ENCODE measurements at regions not wholly inside any gene's neighbourhood (a gene's known extent, or its start where the extent isn't known, plus 50 kb on each side); places are given as distances from the start of the nearest gene placed in this dataset.

GRCh38 chr18:10128921-10129501, 215.2 kb downstream of the VAPA start:
- H3K79me2 ChIP-seq (ENCODE audit: low read length), result no peaks in the 10 kb centered on the region
- H3K9ac ChIP-seq (ENCODE audit: low read length), result no peak overlapping the region
- no peaks in the 10 kb centered on the region for H3K36me3 ChIP-seq (replicated peaks; ENCODE audit: insufficient read depth, low read length)
- H3K9me2 ChIP-seq (replicated peaks; ENCODE audit: insufficient read depth, low read length), result no peaks in the 10 kb centered on the region
- no peaks in the 10 kb centered on the region for H3K27me3 ChIP-seq (replicated peaks; ENCODE audit: insufficient read depth, low read length)
- H2AFZ ChIP-seq (ENCODE audit: low read length), result no peak overlapping the region
- H4K20me1 ChIP-seq (ENCODE audit: insufficient read depth, low read length), result no peaks in the 10 kb centered on the region
- no peak for DNase-seq
- no peaks in the 10 kb centered on the region for H3F3A ChIP-seq (ENCODE audit: insufficient read depth, low read length)
- H3K4me2 ChIP-seq (ENCODE audit: low read depth, low read length), result no peak overlapping the region
- H3K4me1 ChIP-seq (ENCODE audit: low read length), result no peaks in the 10 kb centered on the region
- no peaks in the 10 kb centered on the region for H3K9me3 ChIP-seq (replicated peaks; ENCODE audit: insufficient read depth, low read length)
- no peak overlapping the region for H3K27ac ChIP-seq (ENCODE audit: low read length)
- H3K4me3 ChIP-seq (ENCODE audit: low read length), result no peak overlapping the region
- TF ChIP-seq CTCF (IDR thresholded peaks at IDR 0.05; ENCODE audit: low read length) (no peak), EZH2 (optimal IDR thresholded peaks at IDR 0.05; ENCODE audit: low read depth, low read length) (no peak), EZH2phosphoT487 (IDR thresholded peaks at IDR 0.05; ENCODE audit: low read length) (no peak)

- no peaks in the 10 kb centered on the region for H3K4me1 ChIP-seq (ENCODE audit: low read length)
- no peaks in the 10 kb centered on the region for H3F3A ChIP-seq (ENCODE audit: insufficient read depth, low read length)
- no peaks in the 10 kb centered on the region for H4K20me1 ChIP-seq (ENCODE audit: insufficient read depth, low read length)
- no peak for TF ChIP-seq EZH2phosphoT487 (IDR thresholded peaks at IDR 0.05; ENCODE audit: low read length)
- TF ChIP-seq CTCF (IDR thresholded peaks at IDR 0.05; ENCODE audit: low read length), result no peak
- H3K9ac ChIP-seq (ENCODE audit: low read length), result no peak overlapping the region
- H2AFZ ChIP-seq (ENCODE audit: low read length), result no peak overlapping the region
- H3K27me3 ChIP-seq (replicated peaks; ENCODE audit: insufficient read depth, low read length), result no peaks in the 10 kb centered on the region
- H3K79me2 ChIP-seq (ENCODE audit: low read length), result no peaks in the 10 kb centered on the region
- H3K9me3 ChIP-seq (replicated peaks; ENCODE audit: insufficient read depth, low read length), result no peaks in the 10 kb centered on the region
- no peak for DNase-seq
- no peak overlapping the region for H3K4me3 ChIP-seq (ENCODE audit: low read length)
- no peak overlapping the region for H3K4me2 ChIP-seq (ENCODE audit: low read depth, low read length)
- H3K36me3 ChIP-seq (replicated peaks; ENCODE audit: insufficient read depth, low read length), result no peaks in the 10 kb centered on the region
- H3K27ac ChIP-seq (ENCODE audit: low read length), result no peak overlapping the region
- no peaks in the 10 kb centered on the region for H3K9me2 ChIP-seq (replicated peaks; ENCODE audit: insufficient read depth, low read length)
These were observed 216.8 kb downstream of the VAPA start for GRCh38 chr18:10130606-10131005.

- TF ChIP-seq CTCF (IDR thresholded peaks at IDR 0.05; ENCODE audit: low read length) (no peak), EZH2 (optimal IDR thresholded peaks at IDR 0.05; ENCODE audit: low read depth, low read length) (no peak), EZH2phosphoT487 (IDR thresholded peaks at IDR 0.05; ENCODE audit: low read length) (no peak)
- no peaks in the 10 kb centered on the region for H3K79me2 ChIP-seq (ENCODE audit: low read length)
- no peaks in the 10 kb centered on the region for H4K20me1 ChIP-seq (ENCODE audit: insufficient read depth, low read length)
- no peaks in the 10 kb centered on the region for H3K4me1 ChIP-seq (ENCODE audit: low read length)
- no peaks in the 10 kb centered on the region for H3K9me2 ChIP-seq (replicated peaks; ENCODE audit: insufficient read depth, low read length)
- no peak overlapping the region for H3K4me3 ChIP-seq (ENCODE audit: low read length)
- H3K27ac ChIP-seq (ENCODE audit: low read length), result no peak overlapping the region
- H3K9me3 ChIP-seq (replicated peaks; ENCODE audit: insufficient read depth, low read length), result no peaks in the 10 kb centered on the region
- H3K36me3 ChIP-seq (replicated peaks; ENCODE audit: insufficient read depth, low read length), result no peaks in the 10 kb centered on the region
- H2AFZ ChIP-seq (ENCODE audit: low read length), result no peak overlapping the region
- no peak for DNase-seq
- no peak overlapping the region for H3K4me2 ChIP-seq (ENCODE audit: low read depth, low read length)
- no peaks in the 10 kb centered on the region for H3K27me3 ChIP-seq (replicated peaks; ENCODE audit: insufficient read depth, low read length)
- H3K9ac ChIP-seq (ENCODE audit: low read length), result no peak overlapping the region
- H3F3A ChIP-seq (ENCODE audit: insufficient read depth, low read length), result no peaks in the 10 kb centered on the region
These were observed 217.3 kb downstream of the VAPA start for GRCh38 chr18:10131081-10131459.

Data from MM.1S (cell line).